ENCODE measurements at regions not wholly inside any gene's neighbourhood (a gene's known extent, or its start where the extent isn't known, plus 50 kb on each side); places are given as distances from the start of the nearest gene placed in this dataset. TPM values are rescaled to one million over a fixed set of nuclear protein-coding genes. Genes with fewer than 3 reads are reported as not detected.

DNA sequence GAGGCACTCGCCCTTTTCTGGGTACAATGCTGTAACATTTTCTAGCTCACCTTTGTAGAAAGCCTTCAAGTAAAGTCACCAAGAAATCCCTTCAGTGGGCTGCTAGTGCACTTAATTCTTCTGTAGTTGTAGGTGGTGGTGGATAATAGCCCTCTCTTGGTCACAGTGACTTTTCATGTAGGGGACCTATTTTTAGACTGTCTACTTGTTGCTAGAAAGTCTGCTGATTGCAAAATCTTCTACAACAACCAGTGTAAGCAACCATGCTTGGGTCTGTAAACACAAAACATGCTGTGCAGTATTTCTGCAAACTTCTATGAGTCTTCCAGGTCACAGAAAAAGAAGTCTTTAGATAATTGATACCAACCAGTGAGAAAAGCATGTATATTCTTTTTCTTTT is 55.6 kb downstream of the PBDC1 start:
- no peak for DNase-seq (ENCODE audit: low read depth in 2 of 3, low spot score in 2 of 3)

DNA sequence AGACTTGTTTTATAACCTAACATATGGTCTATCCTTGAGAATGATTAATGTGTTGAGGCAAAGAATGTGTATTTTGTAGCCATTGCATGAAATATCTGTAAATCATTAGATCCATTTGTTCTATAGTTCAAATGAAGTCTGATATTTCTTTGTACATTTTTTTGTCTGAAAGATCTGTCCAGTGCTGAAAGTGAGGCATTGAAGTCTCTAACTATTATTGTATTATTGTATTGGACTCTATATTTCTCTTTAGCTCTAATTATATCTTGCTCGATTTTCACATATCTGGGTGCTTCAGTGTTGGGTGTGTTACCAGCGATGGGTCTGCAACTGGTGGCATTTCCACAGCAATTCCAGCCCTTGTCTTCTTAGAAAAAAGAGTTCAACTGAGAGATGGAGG is 76.0 kb downstream of the PBDC1 start:
- DNase-seq (ENCODE audit: low read depth in 2 of 3, low spot score in 2 of 3) = no peak

DNA sequence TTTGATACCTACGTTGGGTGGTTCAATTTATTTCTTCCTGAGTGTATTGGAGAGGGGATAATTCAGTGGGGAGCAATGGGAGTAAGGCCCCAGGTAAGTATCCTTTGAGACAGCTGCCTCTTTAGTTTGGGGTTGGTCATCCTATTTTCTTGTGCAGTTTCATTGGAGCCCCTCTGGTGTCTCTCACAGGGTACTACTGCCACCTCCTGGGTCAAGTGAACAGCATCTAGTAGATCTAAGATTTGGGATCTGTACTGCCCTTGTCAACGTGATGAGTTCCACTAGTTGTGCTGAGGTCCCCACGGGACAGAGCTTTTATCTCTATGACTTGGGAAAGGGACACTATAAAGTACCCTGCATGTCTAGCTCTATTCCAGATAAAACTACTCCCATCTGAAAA is 80.6 kb downstream of the PBDC1 start:
- DNase-seq (ENCODE audit: low read depth in 2 of 3, low spot score in 2 of 3) = peak in 2 of 3 donors; percentile 33 to 72

DNA sequence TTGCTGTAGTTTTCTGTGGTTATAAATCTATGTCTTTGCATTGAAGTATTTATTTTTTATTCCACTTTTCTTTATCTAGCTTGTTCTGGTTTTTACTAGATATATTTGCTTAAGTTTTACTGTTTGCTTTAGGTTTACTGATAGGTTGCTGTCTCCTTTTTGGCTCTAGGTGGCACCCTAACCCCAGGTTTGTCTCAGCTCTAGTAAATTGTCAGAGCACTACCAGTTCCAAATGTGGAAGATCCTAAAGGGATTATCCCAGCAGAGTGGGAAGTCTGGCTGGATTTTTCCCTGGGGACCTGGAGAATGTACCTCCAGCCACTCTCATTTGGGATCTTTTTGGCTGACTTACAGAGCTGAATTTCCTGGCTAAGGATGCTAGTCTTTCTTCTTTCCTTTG is 106.1 kb downstream of the PBDC1 start:
- DNase-seq (ENCODE audit: low read depth in 2 of 3, low spot score in 2 of 3) = peak; percentile 13 to 52 (median 15)

Small RNA genes lying in the stretch of these regions (small RNA-seq; reads per million reads assigned to genes)
- gene RNU6-867P = not detected
